H1 (cell line): ENCODE measurements at regions not wholly inside any gene's neighbourhood (a gene's known extent, or its start where the extent isn't known, plus 50 kb on each side); places are given as distances from the start of the nearest gene placed in this dataset.

Source experiments
- CTCF ChIA-PET: fragments of 300-600 bp; sonication (Branson Sonifier 250); formaldehyde crosslinking; loops from one replicate; lab custom pipeline; 2021; ENCODE audit not compliant: partially characterized antibody; lab: Charles Lee
- POLR2A ChIA-PET: fragments of 300-600 bp; sonication (Branson Sonifier 250); formaldehyde crosslinking; loops from one replicate; lab custom pipeline; 2021; ENCODE audit warnings: inconsistent platforms; ENCODE audit not compliant: partially characterized antibody; lab: Charles Lee
- DNase-seq, 2 experiments: peaks; one replicate each; pipeline versions ENCODE4 v3.0.0 to v3.0.0-alpha.2; 2010 to 2022; ENCODE audit warnings: low spot score in 2 of 2, low read depth in 1 of 2, mixed read lengths in 1 of 2
- FAIRE-seq: peaks from 2 replicates; lab custom pipeline; 2011; peaks lifted over from hg19 to GRCh38; lab: Jason Lieb, UNC
- H2AFZ ChIP-seq: 2 replicates; pipeline ENCODE4 v1.8.1; 2012; ENCODE audit warnings: low read length, inconsistent platforms
- H2AK5ac ChIP-seq: 2 replicates; pipeline ENCODE4 v1.6.1; 2013; ENCODE audit warnings: low read depth, low read length
- H2BK120ac ChIP-seq: replicated peaks from 2 replicates; pipeline ENCODE3; 2013; ENCODE audit warnings: low read depth, low read length, inconsistent platforms
- H2BK12ac ChIP-seq: 2 replicates; pipeline ENCODE4 v1.6.1; 2013; ENCODE audit warnings: low read depth, low read length
- H2BK15ac ChIP-seq: 2 replicates; pipeline ENCODE4 v1.6.1; 2013; ENCODE audit warnings: low read length
- H2BK20ac ChIP-seq: 2 replicates; pipeline ENCODE4 v1.6.1; 2013; ENCODE audit warnings: low read length
- H2BK5ac ChIP-seq: 2 replicates; pipeline ENCODE4 v1.6.1; 2013; ENCODE audit warnings: low read depth, low read length
- H3K14ac ChIP-seq: 2 replicates; pipeline ENCODE4 v1.6.1; 2013; ENCODE audit warnings: inconsistent platforms; ENCODE audit not compliant: insufficient read length
- H3K18ac ChIP-seq: 2 replicates; pipeline ENCODE4 v1.6.1; 2013; ENCODE audit warnings: low read length; ENCODE audit errors: extremely low read depth
- H3K23ac ChIP-seq: 2 replicates; pipeline ENCODE4 v1.6.1; 2013; ENCODE audit warnings: inconsistent platforms; ENCODE audit not compliant: insufficient read length
- H3K23me2 ChIP-seq: 2 replicates; pipeline ENCODE4 v1.6.1; 2013; ENCODE audit warnings: low read depth, low read length
- H3K27ac ChIP-seq: 2 replicates; pipeline ENCODE4 v1.6.1; 2011; ENCODE audit warnings: low read depth, low read length, inconsistent platforms
- H3K27me3 ChIP-seq, 4 experiments: replicated peaks in 1 of 4; 1 replicate in 1 of 4; 2 replicates in 3 of 4; pipeline versions ENCODE4 v1.6.1 to v1.8.1; 2011 to 2013; ENCODE audit warnings: low read length in 3 of 4, mild to moderate bottlenecking in 3 of 4, inconsistent platforms in 2 of 4, mixed read lengths in 2 of 4, moderate library complexity in 1 of 4; ENCODE audit not compliant: control insufficient read depth in 3 of 4, insufficient read depth in 3 of 4; ENCODE audit errors: extremely low read depth in 1 of 4
- H3K36me3 ChIP-seq, 4 experiments: 2 replicates each; pipeline versions ENCODE4 v1.6.1 to v1.8.1; 2011 to 2013; ENCODE audit warnings: mild to moderate bottlenecking in 4 of 4, low read length in 3 of 4, moderate library complexity in 2 of 4, control low read depth in 1 of 4, inconsistent platforms in 1 of 4; ENCODE audit not compliant: insufficient read depth in 4 of 4, control insufficient read depth in 2 of 4
- H3K4ac ChIP-seq: replicated peaks from 2 replicates; pipeline ENCODE3; 2013; ENCODE audit warnings: low read length, low read depth, mixed read lengths, inconsistent platforms; ENCODE audit not compliant: insufficient read length
- H3K4me1 ChIP-seq, 4 experiments: replicated peaks in 1 of 4; 1 replicate in 1 of 4; 2 replicates in 3 of 4; pipeline versions ENCODE4 v1.6.1 to v1.8.1; 2011 to 2013; ENCODE audit warnings: low read length in 3 of 4, inconsistent platforms in 2 of 4, mixed read lengths in 1 of 4; ENCODE audit not compliant: insufficient read depth in 4 of 4, control insufficient read depth in 3 of 4
- H3K4me2 ChIP-seq, 2 experiments: 2 replicates each; pipeline versions ENCODE4 v1.6.1 to v1.8.1; 2011 to 2013; ENCODE audit warnings: low read depth in 2 of 2, low read length in 2 of 2, control low read depth in 1 of 2, inconsistent platforms in 1 of 2, mild to moderate bottlenecking in 1 of 2; ENCODE audit not compliant: insufficient read depth in 1 of 2
- H3K4me3 ChIP-seq, 4 experiments: fragments of 200-600, 300-600 bp in 1 of 4; sonication (generic), shearing (Covaris generic), sonication (Bioruptor Twin) in 1 of 4; 2 replicates each; pipeline versions ENCODE4 v1.5.1 to v1.8.1; 2011 to 2016; ENCODE audit warnings: low read length in 4 of 4, low read depth in 3 of 4, control low read depth in 2 of 4, inconsistent platforms in 2 of 4, mild to moderate bottlenecking in 2 of 4, mixed read lengths in 1 of 4, moderate library complexity in 1 of 4; ENCODE audit not compliant: insufficient read depth in 2 of 4; ENCODE audit errors: extremely low read depth in 1 of 4
- H3K56ac ChIP-seq: replicated peaks from 2 replicates; pipeline ENCODE3; 2013; ENCODE audit warnings: low read depth, mild to moderate bottlenecking, mixed read lengths, low read length, inconsistent platforms; ENCODE audit not compliant: insufficient read length
- H3K79me1 ChIP-seq: 2 replicates; pipeline ENCODE4 v1.6.1; 2013; ENCODE audit warnings: low read depth, low read length, control low read depth
- H3K79me2 ChIP-seq, 2 experiments: 2 replicates each; pipeline versions ENCODE4 v1.6.1 to v1.8.1; 2012 to 2013; ENCODE audit warnings: low read length in 2 of 2, mild to moderate bottlenecking in 2 of 2, inconsistent platforms in 1 of 2; ENCODE audit not compliant: insufficient read depth in 2 of 2, control insufficient read depth in 1 of 2
- H3K9ac ChIP-seq, 4 experiments: replicated peaks in 1 of 4; 1 replicate in 1 of 4; 2 replicates in 3 of 4; pipeline versions ENCODE4 v1.6.1 to v1.8.1; 2011 to 2013; ENCODE audit warnings: low read depth in 3 of 4, low read length in 3 of 4, control low read depth in 2 of 4, mild to moderate bottlenecking in 2 of 4, moderate library complexity in 2 of 4, inconsistent platforms in 1 of 4; ENCODE audit errors: extremely low read depth in 1 of 4
- H3K9me3 ChIP-seq, 2 experiments: 2 replicates each; pipeline versions ENCODE4 v1.6.1 to v1.8.1; 2012 to 2013; ENCODE audit warnings: mild to moderate bottlenecking in 2 of 2, moderate library complexity in 2 of 2, control low read depth in 1 of 2, inconsistent platforms in 1 of 2, low read depth in 1 of 2, low read length in 1 of 2, mixed read lengths in 1 of 2; ENCODE audit not compliant: insufficient read depth in 2 of 2
- H4K20me1 ChIP-seq, 2 experiments: replicated peaks in 1 of 2; 2 replicates each; pipeline versions ENCODE3 to v1.8.1; 2011 to 2013; ENCODE audit warnings: inconsistent platforms in 2 of 2, low read length in 2 of 2, mild to moderate bottlenecking in 1 of 2; ENCODE audit not compliant: insufficient read depth in 2 of 2, control insufficient read depth in 1 of 2
- H4K5ac ChIP-seq: 2 replicates; pipeline ENCODE4 v1.6.1; 2013; ENCODE audit warnings: low read length, low read depth, mixed read lengths, inconsistent platforms; ENCODE audit not compliant: insufficient read length
- H4K8ac ChIP-seq: 2 replicates; pipeline ENCODE4 v1.8.0; 2013; ENCODE audit warnings: mild to moderate bottlenecking, moderate library complexity, low read length, inconsistent platforms; ENCODE audit not compliant: insufficient read depth; ENCODE audit errors: extremely low read depth
- H4K91ac ChIP-seq: replicated peaks from 2 replicates; pipeline ENCODE3; 2013; ENCODE audit warnings: low read length, mixed read lengths, inconsistent platforms; ENCODE audit not compliant: insufficient read length
- BCL11A ChIP-seq, 2 experiments: IDR thresholded peaks; one replicate each; pipeline ENCODE4 v1.6.1; 2011; ENCODE audit warnings: low read depth in 2 of 2, low read length in 2 of 2, mild to moderate bottlenecking in 2 of 2
- RXRA ChIP-seq: IDR thresholded peaks from 2 replicates; pipeline ENCODE4 v1.6.1; 2011; ENCODE audit warnings: low read depth, mild to moderate bottlenecking, low read length, moderate library complexity; ENCODE audit not compliant: insufficient read depth
- SIX5 ChIP-seq: IDR thresholded peaks from 2 replicates; pipeline ENCODE4 v1.6.1; 2011; ENCODE audit warnings: mild to moderate bottlenecking, low read depth, low read length
- WGBS, 2 experiments: shearing (Covaris generic) in 1 of 2; methylation state at CpG; one replicate each; pipeline versions ENCODE4 v1.1.6 to v1.1.7; 2013 to 2015; ENCODE audit warnings: low lambda C conversion rate in 2 of 2, mixed read lengths in 2 of 2, inconsistent platforms in 1 of 2, low coverage in 1 of 2, missing lambda C conversion rate in 1 of 2; ENCODE audit not compliant: insufficient replicate concordance in 2 of 2, insufficient coverage in 1 of 2, insufficient read length in 1 of 2; ENCODE audit errors: extremely low coverage in 1 of 2, missing lambda C conversion rate in 1 of 2; 5-methylcytosine and 5-hydroxymethylcytosine counted together

DNA sequence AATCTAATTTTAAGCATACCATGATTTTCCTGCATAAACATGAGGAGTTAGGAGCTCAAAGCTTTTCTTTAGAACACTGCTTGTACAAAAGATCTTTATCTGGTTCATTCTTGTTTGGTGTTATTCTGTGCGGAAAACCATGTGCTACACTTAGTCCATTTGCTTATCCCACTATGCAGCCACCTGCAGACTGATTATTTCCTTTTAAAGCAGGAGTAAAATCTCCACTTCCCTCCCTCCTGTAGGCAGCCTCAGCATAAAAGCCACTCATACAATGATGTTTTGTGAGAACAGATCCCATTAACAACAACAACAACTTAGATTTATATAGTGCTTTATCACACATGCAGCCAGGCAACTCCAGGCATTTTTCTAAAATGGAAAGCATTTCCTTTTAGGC is 355.3 kb upstream of the NEGR1 start:
- no peak overlapping the region for H3K14ac ChIP-seq

More for the DNA sequence above, 355.3 kb upstream of the NEGR1 start:
- Histone ChIP-seq H2BK5ac (no peak overlapping the region), H2BK120ac (no peak overlapping the region), H3K23me2 (no peaks in the 10 kb centered on the region), H2BK12ac (no peak overlapping the region), H2AFZ (no peak overlapping the region), H2AK5ac (no peak overlapping the region), H4K20me1 (no peaks in the 10 kb centered on the region), H3K18ac (no peak overlapping the region), H2BK15ac (no peak overlapping the region), H3K4ac (no peak overlapping the region)
- CTCF ChIA-PET: interaction anchor here (0.6 to 1.6 kb wide), 3 partner anchors 11 to 295 kb away, joined by 3 to 4 read pairs (median 3); no protein-coding TSS in a partner anchor
- TF ChIP-seq SIX5 (no peak), RXRA (no peak), BCL11A (IDR thresholded peaks at IDR 0.05; ENCODE audit: low read depth in 2 of 2, low read length in 2 of 2) (no peak)
- TF ChIP-seq, all 59 proteins: peak for 0
- WGBS, 2 experiments: 91% methylated on average over 1 of the region's 1 CpG; no CpG with 5 or more reads in 1 of the 2 experiments
- Histone ChIP-seq H3K36me3 (no peaks in the 10 kb centered on the region), H3K79me2 (no peaks in the 10 kb centered on the region), H4K8ac (no peak overlapping the region), H2BK20ac (no peak overlapping the region), H4K91ac (no peak overlapping the region), H4K5ac (no peak overlapping the region), H3K27me3 (no peaks in the 10 kb centered on the region), H3K4me2 (no peak overlapping the region), H3K27ac (no peak overlapping the region), H3K4me1 (peaks cover 0 to 5% (median 1%) of the 10 kb centered on the region in 4 experiments; a peak in 3 of 7 replicates), H3K9ac (no peak overlapping the region), H3K79me1 (no peaks in the 10 kb centered on the region), H3K4me3 (no peak overlapping the region), H3K56ac (no peak overlapping the region), H3K9me3 (no peaks in the 10 kb centered on the region), H3K23ac (no peak overlapping the region)
- POLR2A ChIA-PET: no interaction called here
- FAIRE-seq (no peak), DNase-seq (no peak)
